A673 (cell line): ENCODE measurements at regions not wholly inside any gene's neighbourhood (a gene's known extent, or its start where the extent isn't known, plus 50 kb on each side); places are given as distances from the start of the nearest gene placed in this dataset.

Source experiments
- BruUV-seq: library from RNA; stranded (reverse); fragments of 400-500 nt; replicated peaks from 2 replicates; lab custom pipeline; 2021; lab: Mats Ljungman, UMichigan
- CTCF ChIA-PET: fragments of 300-600 bp; sonication (Branson Sonifier 250); formaldehyde crosslinking; loops from one replicate; lab custom pipeline; 2022; ENCODE audit warnings: antibody characterized with exemption; lab: Charles Lee
- POLR2A ChIA-PET: fragments of 300-600 bp; sonication (Branson Sonifier 250); formaldehyde crosslinking; loops from one replicate; lab custom pipeline; 2022; ENCODE audit warnings: antibody characterized with exemption; ENCODE audit not compliant: low non-redundant PET; lab: Charles Lee
- DNase-seq: peaks from one replicate; pipeline ENCODE4 v3.0.0-alpha.2; 2015; ENCODE audit warnings: low spot score
- H3K27ac ChIP-seq: fragments of 200-600 bp; sonication (generic); 2 replicates; pipeline ENCODE4 v1.5.1; 2016; ENCODE audit warnings: mixed run types, low read depth, mild to moderate bottlenecking, mixed read lengths, antibody characterized with exemption, low read length; ENCODE audit not compliant: poor library complexity, severe bottlenecking
- H3K27me3 ChIP-seq: fragments of 200-600 bp; sonication (generic); replicated peaks from 2 replicates; pipeline ENCODE4 v1.6.1; 2017; ENCODE audit warnings: mixed run types, low read depth, mild to moderate bottlenecking, mixed read lengths, antibody characterized with exemption, low read length; ENCODE audit not compliant: insufficient read depth, poor library complexity
- H3K36me3 ChIP-seq: fragments of 200-600 bp; sonication (generic); 2 replicates; pipeline ENCODE4 v1.6.1; 2016; ENCODE audit warnings: mixed run types, mild to moderate bottlenecking, mixed read lengths, antibody characterized with exemption, low read length; ENCODE audit not compliant: insufficient read depth, poor library complexity, severe bottlenecking
- H3K4me1 ChIP-seq: fragments of 200-600 bp; sonication (generic); 2 replicates; pipeline ENCODE4 v1.6.1; 2017; ENCODE audit warnings: mixed run types, mild to moderate bottlenecking, mixed read lengths, antibody characterized with exemption, low read length; ENCODE audit not compliant: insufficient read depth, poor library complexity, severe bottlenecking
- H3K4me3 ChIP-seq: fragments of 200-600 bp; sonication (generic); 2 replicates; pipeline ENCODE4 v1.5.1; 2016; ENCODE audit warnings: low read depth, mixed run types, mild to moderate bottlenecking, mixed read lengths, low read length; ENCODE audit not compliant: poor library complexity, severe bottlenecking
- H3K9me3 ChIP-seq: fragments of 200-600 bp; sonication (generic); 2 replicates; pipeline ENCODE4 v1.6.1; 2016; ENCODE audit warnings: mixed run types, low read depth, mild to moderate bottlenecking, mixed read lengths, antibody characterized with exemption, low read length; ENCODE audit not compliant: poor library complexity, severe bottlenecking
- CTCF ChIP-seq: fragments of 300-800, 200-600 bp; sonication (generic); conservative IDR thresholded peaks from 2 replicates; pipeline ENCODE4 v1.5.1; 2017; ENCODE audit warnings: low read depth, mild to moderate bottlenecking, antibody characterized with exemption, low read length, moderate library complexity, mixed read lengths
- EZH2 ChIP-seq: fragments of 200-600 bp; sonication (generic); IDR thresholded peaks from 2 replicates; pipeline ENCODE4 v1.6.1; 2017; ENCODE audit warnings: borderline replicate concordance, low read depth, mild to moderate bottlenecking, mixed read lengths, antibody characterized with exemption, low read length; ENCODE audit not compliant: poor library complexity, severe bottlenecking
- intact Hi-C: fragments of 100-400 bp; cut with micrococcal nuclease; formaldehyde crosslinking; loops from one replicate; pipeline ENCODE4 v1.10.0; 2022; ENCODE audit not compliant: unreplicated experiment

GRCh38 chr10:4434516-4435071, 391.4 kb upstream of the AKR1E2 start:
- peaks cover 18% of the 10 kb centered on the region for H3K27me3 ChIP-seq
- DNase-seq = no peak
- CTCF ChIA-PET = no interaction called here
- H3K27ac ChIP-seq = no peak overlapping the region
- H3K4me1 ChIP-seq = no peaks in the 10 kb centered on the region
- no peaks in the 10 kb centered on the region for H3K9me3 ChIP-seq
- POLR2A ChIA-PET = no interaction called here
- H3K4me3 ChIP-seq = no peak overlapping the region
- TF ChIP-seq EZH2 (no peak), CTCF (no peak)
- no TSS peak for BruUV-seq
- intact Hi-C loops = no loop called here
- no peaks in the 10 kb centered on the region for H3K36me3 ChIP-seq

GRCh38 chr10:4434105-4434504, 391.9 kb upstream of the AKR1E2 start:
- no TSS peak for BruUV-seq
- ChIA-PET CTCF (no interaction called here), POLR2A (no interaction called here)
- intact Hi-C loops = no loop called here
- no peaks in the 10 kb centered on the region for H3K4me1 ChIP-seq
- no peaks in the 10 kb centered on the region for H3K9me3 ChIP-seq
- H3K4me3 ChIP-seq = no peak overlapping the region
- DNase-seq = no peak
- TF ChIP-seq EZH2 (no peak), CTCF (no peak)
- H3K27me3 ChIP-seq = peaks cover 19% of the 10 kb centered on the region
- no peak overlapping the region for H3K27ac ChIP-seq
- H3K36me3 ChIP-seq = no peaks in the 10 kb centered on the region

- no TSS peak for BruUV-seq
- no peak overlapping the region for H3K27ac ChIP-seq
- H3K4me1 ChIP-seq = no peaks in the 10 kb centered on the region
- no peak overlapping the region for H3K4me3 ChIP-seq
- peaks cover 18% of the 10 kb centered on the region for H3K27me3 ChIP-seq
- CTCF ChIA-PET = no interaction called here
- TF ChIP-seq EZH2 (no peak), CTCF (no peak)
- DNase-seq = no peak
- no peaks in the 10 kb centered on the region for H3K9me3 ChIP-seq
- intact Hi-C loops = no loop called here
- no peaks in the 10 kb centered on the region for H3K36me3 ChIP-seq
- POLR2A ChIA-PET = no interaction called here
These were observed 394.7 kb upstream of the AKR1E2 start for GRCh38 chr10:4431114-4431863.
